Mesenchymal stem cell (in vitro differentiated cells and primary cell): ENCODE measurements at regions not wholly inside any gene's neighbourhood (a gene's known extent, or its start where the extent isn't known, plus 50 kb on each side); places are given as distances from the start of the nearest gene placed in this dataset.

ENCODE experiments used
- DNase-seq: peaks from one replicate; pipeline ENCODE4 v3.0.0-alpha.2; 2013
- H2AFZ ChIP-seq: one replicate; pipeline ENCODE4 v1.6.1; 2013; ENCODE audit warnings: low read depth, mild to moderate bottlenecking, control low read depth, inconsistent platforms, low read length, moderate library complexity
- H2AK5ac ChIP-seq: 2 replicates; pipeline ENCODE4 v1.6.1; 2013; ENCODE audit warnings: low read length, moderate library complexity, mild to moderate bottlenecking, inconsistent platforms; ENCODE audit not compliant: severe bottlenecking
- H2BK120ac ChIP-seq: one replicate; pipeline ENCODE4 v1.6.1; 2013; ENCODE audit warnings: low read depth, mild to moderate bottlenecking, inconsistent platforms, low read length, moderate library complexity
- H2BK12ac ChIP-seq, 2 experiments: one replicate each; pipeline ENCODE4 v1.6.1; 2013; ENCODE audit warnings: inconsistent platforms in 2 of 2, low read length in 2 of 2, mild to moderate bottlenecking in 2 of 2, moderate library complexity in 2 of 2, control low read depth in 1 of 2
- H2BK15ac ChIP-seq: one replicate; pipeline ENCODE4 v1.6.1; 2013; ENCODE audit warnings: mild to moderate bottlenecking, low read depth, inconsistent platforms; ENCODE audit not compliant: poor library complexity, severe bottlenecking
- H2BK5ac ChIP-seq: 2 replicates; pipeline ENCODE4 v1.6.1; 2013; ENCODE audit warnings: low read depth, mild to moderate bottlenecking, low read length, control low read depth, inconsistent platforms; ENCODE audit not compliant: poor library complexity, severe bottlenecking
- H3K14ac ChIP-seq, 2 experiments: one replicate each; pipeline ENCODE4 v1.6.1; 2013; ENCODE audit warnings: inconsistent platforms in 2 of 2, low read length in 2 of 2, control low read depth in 1 of 2, mild to moderate bottlenecking in 1 of 2, moderate library complexity in 1 of 2
- H3K18ac ChIP-seq, 2 experiments: one replicate each; pipeline ENCODE4 v1.6.1; 2013; ENCODE audit warnings: inconsistent platforms in 2 of 2, low read length in 2 of 2, control low read depth in 1 of 2, low read depth in 1 of 2, mild to moderate bottlenecking in 1 of 2
- H3K23ac ChIP-seq, 2 experiments: one replicate each; pipeline ENCODE4 v1.6.1; 2013; ENCODE audit warnings: inconsistent platforms in 2 of 2, low read length in 2 of 2, mild to moderate bottlenecking in 2 of 2, moderate library complexity in 2 of 2, control low read depth in 1 of 2
- H3K27ac ChIP-seq: 2 replicates; pipeline ENCODE4 v1.5.1; 2013; ENCODE audit warnings: mild to moderate bottlenecking, moderate library complexity, low read length, control low read depth, inconsistent platforms; ENCODE audit not compliant: poor library complexity, severe bottlenecking
- H3K27me3 ChIP-seq, 2 experiments: 2 replicates each; pipeline versions ENCODE4 v1.6.1 to v1.7.0; 2013; ENCODE audit warnings: low read length in 2 of 2, mild to moderate bottlenecking in 2 of 2, moderate library complexity in 2 of 2, control low read depth in 1 of 2, inconsistent platforms in 1 of 2; ENCODE audit not compliant: control insufficient read depth in 1 of 2, insufficient read depth in 1 of 2
- H3K36me3 ChIP-seq, 2 experiments: 2 replicates each; pipeline versions ENCODE4 v1.6.1 to v1.7.0; 2013; ENCODE audit warnings: low read length in 2 of 2, control low read depth in 1 of 2, inconsistent platforms in 1 of 2, low read depth in 1 of 2, mild to moderate bottlenecking in 1 of 2; ENCODE audit not compliant: insufficient read depth in 2 of 2, control insufficient read depth in 1 of 2
- H3K4ac ChIP-seq, 2 experiments: one replicate each; pipeline ENCODE4 v1.6.1; 2013; ENCODE audit warnings: inconsistent platforms in 2 of 2, low read length in 2 of 2, mild to moderate bottlenecking in 2 of 2, moderate library complexity in 2 of 2, control low read depth in 1 of 2, low read depth in 1 of 2
- H3K4me1 ChIP-seq: 2 replicates; pipeline ENCODE4 v1.6.1; 2013; ENCODE audit warnings: low read depth, low read length, control low read depth; ENCODE audit not compliant: control insufficient read depth, insufficient read depth
- H3K4me2 ChIP-seq: 2 replicates; pipeline ENCODE4 v1.6.1; 2013; ENCODE audit warnings: low read length, mild to moderate bottlenecking, inconsistent platforms; ENCODE audit not compliant: poor library complexity, severe bottlenecking
- H3K4me3 ChIP-seq, 2 experiments: 2 replicates each; pipeline versions ENCODE4 v1.5.1 to v1.7.0; 2013; ENCODE audit warnings: low read length in 2 of 2, mild to moderate bottlenecking in 2 of 2, control low read depth in 1 of 2, low read depth in 1 of 2; ENCODE audit not compliant: insufficient read depth in 1 of 2
- H3K79me1 ChIP-seq: replicated peaks from 2 replicates; pipeline ENCODE4 v1.6.1; 2013; ENCODE audit warnings: mild to moderate bottlenecking, control low read depth, low read length, inconsistent platforms; ENCODE audit not compliant: poor library complexity, severe bottlenecking
- H3K9ac ChIP-seq: 2 replicates; pipeline ENCODE4 v1.7.0; 2013; ENCODE audit warnings: mild to moderate bottlenecking, low read length, moderate library complexity
- H3K9me3 ChIP-seq: 2 replicates; pipeline ENCODE4 v1.7.0; 2013; ENCODE audit warnings: mild to moderate bottlenecking, low read length; ENCODE audit not compliant: control insufficient read depth
- H4K8ac ChIP-seq: one replicate; pipeline ENCODE4 v1.6.1; 2013; ENCODE audit warnings: inconsistent platforms, mild to moderate bottlenecking, low read length, moderate library complexity
- H4K91ac ChIP-seq: one replicate; pipeline ENCODE4 v1.6.1; 2013; ENCODE audit warnings: mild to moderate bottlenecking, low read length, inconsistent platforms
- WGBS: methylation state at CpG from one replicate; pipeline ENCODE4 v1.1.7; 2013; ENCODE audit warnings: mixed read lengths; 5-methylcytosine and 5-hydroxymethylcytosine counted together

DNA sequence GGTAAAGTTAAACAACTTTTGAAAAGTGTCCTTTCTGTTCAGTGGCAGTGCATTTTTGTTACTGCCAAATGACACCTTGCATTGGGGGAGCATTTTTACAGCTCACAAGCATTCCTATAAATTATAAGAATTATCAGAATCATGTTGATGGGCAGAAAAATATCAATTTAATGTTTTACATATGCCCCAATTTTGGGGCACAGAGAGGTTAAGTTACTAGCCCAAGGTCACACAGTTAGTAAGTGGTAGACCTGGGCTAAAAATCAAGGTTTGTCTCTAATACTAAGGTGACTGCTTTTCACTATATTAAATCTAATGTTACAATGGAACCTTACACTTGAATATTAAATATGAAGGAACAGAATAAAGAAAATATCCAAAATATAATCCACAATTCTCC, 180.1 kb upstream of the IVNS1ABP start:
- Histone ChIP-seq H3K4me1 (no peaks in the 10 kb centered on the region), H2BK15ac (no peak overlapping the region), H3K4me3 (no peak overlapping the region), H3K36me3 (no peaks in the 10 kb centered on the region), H3K79me1 (no peaks in the 10 kb centered on the region), H4K91ac (no peak overlapping the region), H3K18ac (no peak overlapping the region), H3K9me3 (no peaks in the 10 kb centered on the region), H2BK5ac (no peak overlapping the region), H3K23ac (no peak overlapping the region), H2BK120ac (no peak overlapping the region), H2AK5ac (no peak overlapping the region), H3K9ac (no peak overlapping the region), H3K4me2 (no peak overlapping the region), H2BK12ac (no peak overlapping the region), H2AFZ (no peak overlapping the region), H3K14ac (no peak overlapping the region), H3K27ac (no peak overlapping the region), H3K4ac (no peak overlapping the region), H3K27me3 (peaks cover 0 to 9% of the 10 kb centered on the region in 2 experiments), H4K8ac (no peak overlapping the region)
- no peak for DNase-seq

DNA sequence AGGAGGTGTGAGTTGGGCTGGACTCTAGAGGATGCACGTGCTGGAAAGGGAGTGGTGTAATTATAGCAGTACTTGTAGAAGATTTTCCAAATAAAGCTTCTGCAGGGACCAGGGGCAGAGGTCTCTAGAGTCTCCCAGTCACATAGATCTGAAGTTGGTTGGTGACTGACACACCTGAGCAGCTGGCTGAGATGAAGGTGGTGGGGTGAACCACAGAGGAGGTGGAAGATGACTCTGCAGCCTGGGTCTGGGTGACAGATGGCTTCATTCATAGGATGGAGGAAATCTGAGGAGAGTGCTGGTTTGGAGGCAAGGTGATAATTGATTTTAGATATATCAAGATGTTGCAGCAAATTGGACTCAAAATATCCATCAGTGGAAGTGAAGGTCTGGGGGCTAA, 178.9 kb upstream of the IVNS1ABP start:
- H2BK120ac ChIP-seq = no peak overlapping the region
- no peak overlapping the region for H2BK5ac ChIP-seq
- H3K23ac ChIP-seq = no peak overlapping the region
- no peak overlapping the region for H2BK15ac ChIP-seq
- H3K18ac ChIP-seq = no peak overlapping the region
- no peak overlapping the region for H4K91ac ChIP-seq
- H3K27me3 ChIP-seq = peaks cover 0 to 9% of the 10 kb centered on the region in 2 experiments
- H3K14ac ChIP-seq = no peak overlapping the region
- H3K36me3 ChIP-seq = no peaks in the 10 kb centered on the region
- H4K8ac ChIP-seq = no peak overlapping the region
- no peak overlapping the region for H2BK12ac ChIP-seq
- no peak overlapping the region for H3K4ac ChIP-seq
- H3K79me1 ChIP-seq = no peaks in the 10 kb centered on the region
- no peak overlapping the region for H3K27ac ChIP-seq
- WGBS = 83% methylated on average over 1 of the region's 1 CpG
- H3K4me3 ChIP-seq = no peak overlapping the region
- H3K4me2 ChIP-seq = no peak overlapping the region
- no peak overlapping the region for H2AK5ac ChIP-seq
- no peaks in the 10 kb centered on the region for H3K4me1 ChIP-seq
- H3K9me3 ChIP-seq = no peaks in the 10 kb centered on the region
- H2AFZ ChIP-seq = no peak overlapping the region
- DNase-seq = no peak
- no peak overlapping the region for H3K9ac ChIP-seq

DNA sequence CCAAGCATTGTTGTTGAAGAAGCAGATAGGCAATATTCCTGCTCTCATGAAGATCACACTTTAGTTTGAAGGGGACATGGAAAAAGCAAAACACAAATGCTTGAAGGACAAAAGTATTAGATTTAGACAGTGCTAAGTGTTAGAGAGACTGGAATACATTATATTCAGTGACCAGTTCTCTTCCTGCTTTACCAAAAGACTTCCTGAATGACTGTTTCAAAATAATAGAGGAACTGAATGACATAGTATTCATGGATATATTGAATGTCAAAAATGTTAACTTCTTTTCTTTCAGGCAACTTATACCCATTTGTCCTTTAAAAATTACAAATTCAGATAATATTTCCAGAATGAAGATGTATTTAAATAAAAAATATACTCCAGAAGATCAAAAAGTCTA, 178.0 kb upstream of the IVNS1ABP start:
- Histone ChIP-seq H3K4me2 (no peak overlapping the region), H3K79me1 (no peaks in the 10 kb centered on the region), H2AFZ (no peak overlapping the region), H2BK15ac (no peak overlapping the region), H3K23ac (no peak overlapping the region), H2AK5ac (no peak overlapping the region), H4K91ac (no peak overlapping the region), H2BK12ac (no peak overlapping the region), H2BK120ac (no peak overlapping the region), H3K4me3 (no peak overlapping the region), H3K4ac (no peak overlapping the region), H3K14ac (no peak overlapping the region), H3K18ac (no peak overlapping the region), H3K36me3 (no peaks in the 10 kb centered on the region), H3K4me1 (no peaks in the 10 kb centered on the region), H3K27ac (no peak overlapping the region), H4K8ac (no peak overlapping the region), H3K9me3 (no peaks in the 10 kb centered on the region), H2BK5ac (no peak overlapping the region), H3K27me3 (peaks cover 0 to 9% of the 10 kb centered on the region in 2 experiments), H3K9ac (no peak overlapping the region)
- DNase-seq = no peak

DNA sequence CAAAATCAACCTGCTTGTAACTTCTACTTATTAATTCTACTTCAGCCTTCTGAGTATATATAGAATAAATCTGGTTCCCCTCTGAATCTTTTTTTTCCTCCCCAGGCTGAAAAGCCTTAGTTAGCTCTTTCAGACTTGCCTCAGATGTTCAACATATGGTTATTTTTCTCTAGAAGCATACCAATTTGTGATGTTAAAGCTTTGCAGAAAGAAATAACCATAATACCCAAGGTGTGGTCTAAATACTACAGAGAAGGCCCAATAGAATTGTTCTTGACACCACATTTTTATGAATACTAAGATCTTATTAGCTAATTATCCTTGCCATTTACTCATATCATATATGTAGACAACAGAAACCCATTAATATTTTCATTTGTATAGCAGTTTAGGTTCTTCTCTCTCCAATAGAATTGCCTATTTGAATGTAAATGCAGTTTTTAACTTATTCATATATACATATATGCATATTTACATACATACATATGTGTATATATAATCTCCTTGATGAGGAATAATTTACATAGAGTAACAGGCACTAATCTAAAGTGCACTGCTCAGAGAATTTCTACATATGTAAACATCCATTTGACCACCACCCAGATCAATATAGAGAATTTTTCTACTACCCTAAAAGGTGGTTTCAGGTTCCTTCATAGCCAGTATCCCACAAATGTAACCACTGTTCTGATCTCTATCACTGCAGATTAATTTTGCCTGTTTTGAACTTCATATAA, 175.2 kb upstream of the IVNS1ABP start:
- Histone ChIP-seq H3K9ac (no peak overlapping the region), H2AFZ (no peak overlapping the region), H3K36me3 (no peaks in the 10 kb centered on the region), H2BK12ac (no peak overlapping the region), H4K8ac (no peak overlapping the region), H2BK15ac (no peak overlapping the region), H3K27me3 (peaks cover 0 to 13% of the 10 kb centered on the region in 2 experiments), H2BK5ac (no peak overlapping the region), H3K9me3 (no peaks in the 10 kb centered on the region), H3K23ac (no peak overlapping the region), H3K14ac (no peak overlapping the region), H2BK120ac (no peak overlapping the region), H3K4me2 (no peak overlapping the region), H3K4me1 (peaks cover 2% of the 10 kb centered on the region), H3K79me1 (no peaks in the 10 kb centered on the region), H3K4me3 (no peak overlapping the region), H4K91ac (no peak overlapping the region), H3K18ac (no peak overlapping the region), H2AK5ac (no peak overlapping the region), H3K4ac (no peak overlapping the region), H3K27ac (no peak overlapping the region)
- DNase-seq = no peak
